ENCODE measurements at regions not wholly inside any gene's neighbourhood (a gene's known extent, or its start where the extent isn't known, plus 50 kb on each side); places are given as distances from the start of the nearest gene placed in this dataset.
"Not testable (repeated sequence)": the region's sequence is repeated elsewhere in the genome, so short reads cannot be mapped to it uniquely, and the experiment has no call there.

DNA sequence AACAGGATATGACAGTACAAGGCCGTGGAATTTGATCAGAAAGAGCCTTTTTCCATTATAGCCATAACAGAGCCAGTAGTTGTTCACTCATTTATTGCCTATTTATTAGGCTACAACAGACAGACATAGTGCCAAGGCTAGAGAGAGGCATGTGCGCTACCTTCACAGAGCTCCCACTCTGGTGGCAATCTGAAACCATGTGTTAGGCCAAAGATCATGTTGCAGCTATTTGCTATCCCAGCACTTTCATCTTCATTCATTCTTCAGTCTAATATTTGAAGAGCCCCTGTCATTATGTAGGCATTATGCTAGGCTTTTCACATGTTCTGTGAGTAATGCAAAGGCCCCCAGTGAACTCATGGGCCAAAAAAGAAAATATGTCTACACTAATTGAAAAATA lies 404.8 kb downstream of the IGSF11 start:
- in situ Hi-C loops (cut with MboI; ENCODE audit: low sequenced_read_pairs) = no loop called here

DNA sequence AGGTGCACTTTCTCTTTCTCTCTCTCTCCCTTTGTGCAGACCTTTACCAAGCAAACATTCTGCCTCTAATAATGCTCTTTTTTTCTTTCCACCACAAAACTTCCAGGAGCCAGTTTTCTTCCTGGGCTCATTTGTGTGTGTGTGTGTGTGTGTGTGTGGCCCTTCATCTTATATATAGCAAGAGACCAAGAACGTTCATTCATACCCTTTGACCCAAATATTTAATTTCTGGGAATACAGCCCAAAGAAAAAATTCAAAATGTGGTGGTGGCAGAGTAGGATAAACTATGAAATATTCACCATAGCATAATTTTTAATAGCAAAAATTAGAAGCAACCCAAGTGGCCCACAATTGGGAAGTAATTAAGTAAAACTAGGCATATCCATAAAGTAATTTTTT lies 398.9 kb downstream of the IGSF11 start:
- in situ Hi-C loops (cut with MboI; ENCODE audit: low sequenced_read_pairs) = no loop called here

DNA sequence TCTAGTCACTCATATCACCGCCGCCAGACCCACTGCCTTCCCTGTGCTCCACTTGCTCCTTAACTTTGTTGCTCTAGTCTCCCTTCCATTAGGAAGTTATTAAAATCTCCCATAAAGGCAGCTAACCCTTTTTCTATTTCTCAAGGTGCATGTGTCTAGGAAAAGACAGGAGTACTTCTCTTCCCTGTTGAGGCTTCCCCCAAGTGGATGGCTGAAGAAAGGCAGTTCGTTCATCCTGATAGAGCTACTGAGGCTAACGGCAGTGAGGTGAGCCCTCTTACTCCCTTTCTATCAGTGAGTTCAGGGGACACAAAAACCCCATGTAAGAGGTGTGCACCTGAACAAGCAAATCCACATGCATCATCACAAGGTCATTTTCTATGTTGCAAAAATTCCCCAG lies 397.8 kb downstream of the IGSF11 start:
- in situ Hi-C loops (cut with MboI; ENCODE audit: low sequenced_read_pairs) = no loop called here

DNA sequence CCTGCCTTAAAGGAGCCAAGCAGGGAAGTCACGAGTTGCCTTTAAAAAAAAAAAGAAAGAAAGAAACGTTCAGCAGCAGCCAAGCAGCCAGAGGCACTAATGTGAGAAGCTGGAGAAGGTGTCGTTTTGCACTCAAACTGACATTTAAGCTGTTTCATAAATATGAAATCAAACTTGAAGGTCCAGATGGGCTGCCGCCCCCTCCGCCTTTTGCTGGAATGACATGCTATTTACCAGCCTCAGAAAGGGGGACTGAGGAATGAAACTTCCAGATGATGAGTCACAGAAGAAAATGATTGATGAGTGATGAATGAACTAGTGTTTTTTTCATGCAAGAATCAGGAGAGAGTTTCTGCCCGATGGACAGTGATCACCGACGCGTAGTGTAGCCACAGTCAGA lies 396.8 kb downstream of the IGSF11 start:
- in situ Hi-C loops (cut with MboI; ENCODE audit: low sequenced_read_pairs) = no loop called here

DNA sequence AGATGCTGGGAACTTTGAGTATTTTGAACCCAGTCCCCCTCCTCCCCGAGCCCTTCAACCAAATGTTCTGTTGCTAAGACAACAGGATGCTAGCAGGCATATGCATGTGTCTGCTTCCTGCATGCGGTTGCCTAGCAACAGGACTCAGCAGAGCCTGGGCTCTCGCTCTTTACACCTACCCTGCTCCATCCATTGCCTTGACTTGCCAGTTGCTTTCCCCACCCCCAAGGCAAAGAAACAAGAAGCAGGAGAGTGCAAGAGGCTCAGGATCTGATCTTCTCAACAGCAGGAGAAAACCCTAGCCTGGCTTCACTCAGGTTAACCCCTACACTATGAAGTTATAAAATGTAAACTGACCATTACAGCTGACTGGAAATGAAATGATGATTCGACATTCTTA lies 393.0 kb downstream of the IGSF11 start:
- in situ Hi-C loops (cut with MboI; ENCODE audit: low sequenced_read_pairs) = no loop called here

DNA sequence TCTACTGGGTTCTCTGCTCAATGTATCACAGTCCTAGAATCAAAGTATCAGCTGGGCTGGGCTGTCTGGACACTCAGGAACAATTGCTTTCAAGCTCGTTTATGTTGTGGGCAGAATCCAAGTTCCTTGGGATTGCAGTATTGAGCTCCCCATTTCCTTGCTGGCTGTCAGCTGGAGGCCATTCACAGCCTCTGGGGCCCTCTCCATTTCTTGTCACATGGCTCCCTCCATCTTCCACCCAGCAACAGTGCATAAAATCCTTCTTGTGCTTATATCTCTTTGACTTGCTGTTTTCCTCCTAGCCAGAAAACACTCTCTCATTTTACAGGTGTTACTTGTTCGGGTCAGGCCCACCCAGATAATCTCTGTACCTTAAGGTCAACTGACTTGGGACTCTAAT lies 363.5 kb downstream of the IGSF11 start:
- in situ Hi-C loops (cut with MboI; ENCODE audit: low sequenced_read_pairs) = no loop called here

DNA sequence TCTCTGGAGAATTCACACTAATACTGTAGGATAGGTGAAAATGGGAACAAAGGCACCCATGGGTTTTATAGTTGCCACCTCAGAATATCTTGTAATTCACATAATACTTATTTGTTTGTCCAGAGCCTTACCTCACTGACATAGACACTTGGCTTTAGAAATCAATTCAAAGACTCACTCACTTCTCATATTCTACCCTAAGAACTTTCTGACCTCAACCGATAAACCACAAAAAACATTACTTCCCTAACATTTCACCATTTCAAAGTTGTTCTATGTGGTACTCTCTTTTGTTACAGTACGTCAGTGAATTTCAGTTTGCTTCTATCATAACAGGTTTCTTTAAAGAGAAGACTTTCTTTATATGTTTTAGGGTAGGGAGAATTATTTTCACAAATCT lies 359.3 kb downstream of the IGSF11 start:
- in situ Hi-C loops (cut with MboI; ENCODE audit: low sequenced_read_pairs) = no loop called here

DNA sequence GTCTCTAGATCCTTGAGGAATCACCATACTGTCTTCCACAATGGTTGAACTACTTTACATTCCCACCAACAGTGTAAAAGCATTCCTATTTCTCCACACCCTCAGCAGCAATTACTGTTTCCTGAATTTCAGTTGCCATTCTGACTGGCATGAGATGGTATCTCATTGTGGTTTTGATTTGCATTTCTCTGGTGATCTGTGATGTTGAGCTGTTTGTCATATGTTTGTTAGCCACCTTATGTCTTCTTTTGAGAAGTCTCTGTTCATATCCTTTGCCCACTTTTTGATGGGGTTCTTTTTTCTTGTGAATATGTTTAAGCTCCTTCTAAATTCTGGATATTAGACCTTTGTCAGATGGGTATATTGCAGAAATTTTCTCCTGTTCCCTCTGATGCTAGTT lies 356.0 kb downstream of the IGSF11 start:
- in situ Hi-C loops (cut with MboI; ENCODE audit: low sequenced_read_pairs) = not testable (repeated sequence)

DNA sequence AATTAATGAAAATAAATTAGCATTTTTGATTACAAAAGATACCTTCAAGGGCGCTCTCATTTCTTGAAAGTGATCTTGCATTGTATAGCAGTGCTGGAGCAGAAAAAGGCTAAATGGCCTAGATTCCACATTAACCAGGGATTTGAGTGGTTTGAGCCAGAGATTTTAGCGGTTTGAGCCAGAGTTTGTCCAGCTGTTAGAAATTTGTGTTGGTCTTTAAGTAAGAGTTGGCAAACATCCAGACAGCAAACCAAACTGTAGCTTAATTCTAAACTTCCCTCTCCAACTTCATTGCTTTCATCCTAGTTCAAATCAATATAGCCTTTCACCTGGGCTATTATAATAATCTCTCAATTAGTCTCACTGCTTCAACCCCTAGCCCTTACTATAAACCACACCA lies 351.7 kb downstream of the IGSF11 start:
- in situ Hi-C loops (cut with MboI; ENCODE audit: low sequenced_read_pairs) = no loop called here

DNA sequence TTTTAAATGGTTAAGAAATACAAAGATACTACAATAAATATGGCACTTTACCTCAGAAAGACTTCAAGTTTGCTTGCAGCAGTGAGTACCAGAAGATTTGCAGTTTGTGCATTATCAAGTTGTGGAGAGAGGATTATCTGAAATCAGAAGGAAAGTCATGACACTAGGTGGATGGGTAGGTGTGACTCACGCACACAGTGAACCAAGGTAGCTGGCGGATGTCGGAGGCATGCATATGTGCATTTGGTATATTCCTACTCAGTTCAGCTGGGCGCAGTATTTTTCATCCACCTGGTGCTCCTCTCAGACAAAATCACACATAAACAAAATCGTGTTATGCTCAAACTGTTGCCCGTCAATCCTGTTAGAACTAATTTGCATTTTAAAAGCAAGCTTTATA lies 351.0 kb downstream of the IGSF11 start:
- in situ Hi-C loops (cut with MboI; ENCODE audit: low sequenced_read_pairs) = no loop called here

DNA sequence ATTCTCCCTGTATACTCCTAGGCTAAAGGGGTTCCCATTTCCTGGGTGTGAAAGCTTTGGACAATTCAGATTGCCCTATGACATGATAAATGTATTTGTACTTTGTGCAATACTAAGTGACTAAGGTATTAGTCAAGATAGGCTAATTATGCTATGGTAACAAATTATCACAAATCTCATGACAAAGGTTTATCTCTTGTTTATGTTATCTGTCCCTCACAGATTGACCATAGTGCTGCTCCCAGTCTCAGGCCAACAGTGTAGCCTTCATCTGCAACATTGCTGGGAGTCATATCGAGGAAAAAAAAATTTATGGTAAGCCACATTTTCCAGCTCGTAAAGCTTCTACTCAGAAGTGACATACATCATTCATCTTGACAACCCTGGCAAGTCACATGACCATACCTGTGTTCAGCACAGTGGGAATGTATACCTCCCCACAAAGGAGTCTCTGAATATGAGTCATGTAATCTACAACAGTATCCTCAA lies 346.2 kb downstream of the IGSF11 start:
- in situ Hi-C loops (cut with MboI; ENCODE audit: low sequenced_read_pairs) = no loop called here

DNA sequence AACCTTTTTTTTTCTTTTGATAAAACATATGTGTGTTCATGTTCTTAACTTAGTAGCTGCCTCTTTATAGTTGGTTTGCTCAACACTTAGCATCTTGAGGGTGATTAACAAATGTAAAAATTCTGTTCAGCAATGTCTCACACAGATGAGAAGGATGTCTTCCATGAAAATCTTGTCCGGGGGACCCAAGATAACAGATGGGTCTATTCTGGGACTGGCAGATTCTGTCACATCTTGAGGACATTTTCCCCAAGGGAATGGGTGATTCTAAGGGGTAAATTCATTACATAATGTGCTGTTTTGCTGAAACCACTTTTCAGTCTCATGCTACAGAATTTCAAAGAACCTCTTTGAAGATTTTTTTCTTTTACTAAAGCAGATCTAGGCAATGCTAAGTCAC lies 342.2 kb downstream of the IGSF11 start:
- in situ Hi-C loops (cut with MboI; ENCODE audit: low sequenced_read_pairs) = no loop called here

DNA sequence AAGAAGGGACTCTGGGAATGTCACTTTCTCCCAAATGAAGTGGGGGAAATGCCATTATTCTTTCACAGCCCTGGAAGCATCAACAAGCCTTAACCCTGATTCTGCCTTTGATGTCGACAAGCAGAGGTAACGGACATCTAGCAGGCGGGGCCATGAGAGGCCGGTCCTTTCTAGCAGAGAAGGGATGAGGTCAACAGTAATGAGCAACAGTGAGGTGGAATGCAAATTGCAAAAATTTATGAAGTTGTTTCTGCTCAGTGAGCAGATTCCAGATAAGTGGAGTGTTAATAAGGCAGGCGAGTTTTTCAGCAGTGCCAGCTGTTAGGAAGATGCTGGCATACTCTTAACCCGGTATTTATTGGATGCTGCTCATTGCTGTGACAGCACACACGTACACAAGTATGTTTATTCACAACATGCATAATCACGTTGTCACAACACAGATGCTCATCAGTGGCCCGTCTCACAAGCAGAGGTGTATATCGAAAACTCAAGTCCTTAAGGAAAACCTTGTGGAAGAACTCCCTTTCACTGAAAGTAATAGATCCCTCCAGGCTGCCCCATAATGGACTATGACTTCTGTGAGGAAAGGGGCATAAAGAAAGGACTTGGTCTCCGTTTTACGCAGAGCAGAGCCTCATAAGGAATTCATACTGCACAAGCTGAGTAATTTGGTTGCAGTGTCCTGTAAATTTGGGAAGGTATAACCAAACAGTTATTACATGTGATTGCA lies 329.0 kb downstream of the IGSF11 start:
- in situ Hi-C loops (cut with MboI; ENCODE audit: low sequenced_read_pairs) = loop anchor here (25.0 kb wide), 1 partner anchor 107 kb away; no protein-coding TSS in a partner anchor

DNA sequence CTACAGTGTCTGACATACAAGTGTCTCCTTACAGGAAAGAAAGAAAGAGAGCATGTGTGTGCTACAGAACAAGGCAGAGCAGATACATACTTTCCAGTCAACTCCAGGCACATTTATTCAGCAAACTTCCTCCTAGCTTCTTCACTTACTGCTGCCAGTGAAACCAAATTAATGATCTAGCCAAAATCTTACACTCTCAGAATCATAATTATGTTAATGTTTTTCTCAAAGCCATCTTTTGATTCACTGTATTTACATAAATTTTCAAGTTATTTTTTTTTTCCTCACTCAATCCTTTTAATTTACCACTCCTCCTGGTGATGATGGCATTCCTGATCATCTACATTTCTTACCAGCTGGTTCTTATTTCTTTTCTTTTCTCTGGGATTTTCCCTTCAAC lies 326.7 kb downstream of the IGSF11 start:
- in situ Hi-C loops (cut with MboI; ENCODE audit: low sequenced_read_pairs) = loop anchor here (25.0 kb wide), 1 partner anchor 104 kb away; no protein-coding TSS in a partner anchor

DNA sequence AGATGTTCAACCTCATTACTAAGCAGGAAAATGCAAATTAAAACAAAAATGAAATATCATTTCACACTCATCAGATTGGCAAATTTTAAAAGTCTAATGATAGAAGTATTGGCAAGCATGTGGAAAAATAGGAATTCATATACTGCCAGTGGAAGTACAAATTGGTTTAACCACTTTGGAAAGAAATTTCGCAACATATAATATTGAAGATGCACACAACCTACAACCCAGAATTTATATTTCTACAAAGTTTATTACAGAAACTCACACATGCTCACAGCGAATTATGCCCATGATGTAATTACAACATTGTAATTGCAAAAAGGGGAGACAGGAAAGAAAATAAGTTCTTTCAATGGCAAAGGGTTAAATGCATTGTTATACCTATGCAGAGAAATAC lies 324.1 kb downstream of the IGSF11 start:
- in situ Hi-C loops (cut with MboI; ENCODE audit: low sequenced_read_pairs) = loop anchor here (25.0 kb wide), 1 partner anchor 102 kb away; no protein-coding TSS in a partner anchor

DNA sequence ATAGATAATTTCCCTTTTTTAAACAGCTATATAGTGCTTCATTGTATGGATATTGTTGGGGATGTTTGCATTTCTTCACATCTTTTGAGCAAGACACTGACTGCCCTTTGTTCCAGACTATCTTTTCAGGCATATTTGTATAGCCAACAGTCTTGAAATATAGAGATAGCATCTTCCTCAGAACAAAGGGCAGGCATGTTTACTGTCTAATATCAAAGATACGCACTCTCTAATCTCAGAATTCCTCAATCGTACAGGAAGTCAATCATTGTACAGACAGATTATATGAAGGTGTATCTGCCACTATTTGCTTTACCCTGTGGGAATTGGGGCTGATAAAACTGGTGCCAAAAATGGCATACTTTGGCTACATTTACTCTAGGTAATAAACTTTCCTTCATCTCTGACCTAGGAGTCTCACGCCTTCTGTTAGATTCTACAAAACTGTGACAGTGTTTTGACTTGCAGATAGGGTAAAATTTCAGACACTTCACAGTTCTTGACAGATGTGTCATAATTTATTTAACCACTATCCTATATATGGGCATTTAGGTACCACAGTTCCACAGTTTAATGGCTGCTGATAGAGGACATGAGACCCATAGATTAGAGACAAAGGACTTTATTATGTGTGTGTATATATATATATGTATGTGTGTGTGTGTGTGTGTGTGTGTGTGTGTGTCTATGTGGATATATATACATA lies 321.0 kb downstream of the IGSF11 start:
- in situ Hi-C loops (cut with MboI; ENCODE audit: low sequenced_read_pairs) = loop anchor here (25.0 kb wide), 1 partner anchor 99 kb away; no protein-coding TSS in a partner anchor

DNA sequence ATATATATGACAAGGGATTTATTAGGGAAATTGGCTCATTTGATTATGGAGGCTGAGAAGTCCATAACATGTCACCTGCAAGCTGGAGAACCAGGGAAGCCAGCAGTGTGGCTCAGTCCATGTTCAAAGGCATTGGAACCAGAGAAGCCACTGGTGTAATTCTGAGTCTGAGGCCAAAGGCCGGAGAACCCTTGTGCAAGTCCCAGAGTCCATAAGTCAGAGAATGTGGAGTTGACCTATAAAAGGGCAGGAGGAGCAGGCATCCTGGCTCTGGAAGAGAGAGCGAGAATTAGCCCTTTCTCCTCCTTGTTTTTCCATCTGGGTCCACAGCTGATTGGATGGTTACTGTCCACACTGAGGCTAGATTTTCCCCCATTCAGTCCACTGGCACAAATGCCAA lies 319.8 kb downstream of the IGSF11 start:
- in situ Hi-C loops (cut with MboI; ENCODE audit: low sequenced_read_pairs) = loop anchor here (25.0 kb wide), 1 partner anchor 98 kb away; no protein-coding TSS in a partner anchor

DNA sequence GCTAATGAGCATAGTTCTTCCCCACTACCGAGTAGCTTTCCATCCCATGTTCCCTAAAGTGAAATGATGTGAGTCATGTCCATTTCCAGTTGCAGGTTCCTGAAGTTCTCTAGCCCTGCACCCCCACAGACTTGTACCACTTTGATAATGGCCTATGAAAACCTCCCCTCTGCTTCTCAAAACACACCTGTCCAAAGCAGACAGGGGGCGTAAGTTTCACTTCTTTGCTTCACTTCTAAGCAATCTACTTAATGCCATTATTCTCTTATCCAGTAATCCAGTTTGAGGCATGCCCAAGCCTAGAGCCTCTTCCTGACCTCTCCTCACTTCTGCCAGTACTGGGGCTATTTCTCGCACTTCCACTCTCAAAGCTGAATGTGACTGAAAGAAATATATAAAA lies 305.1 kb downstream of the IGSF11 start:
- in situ Hi-C loops (cut with MboI; ENCODE audit: low sequenced_read_pairs) = no loop called here

DNA sequence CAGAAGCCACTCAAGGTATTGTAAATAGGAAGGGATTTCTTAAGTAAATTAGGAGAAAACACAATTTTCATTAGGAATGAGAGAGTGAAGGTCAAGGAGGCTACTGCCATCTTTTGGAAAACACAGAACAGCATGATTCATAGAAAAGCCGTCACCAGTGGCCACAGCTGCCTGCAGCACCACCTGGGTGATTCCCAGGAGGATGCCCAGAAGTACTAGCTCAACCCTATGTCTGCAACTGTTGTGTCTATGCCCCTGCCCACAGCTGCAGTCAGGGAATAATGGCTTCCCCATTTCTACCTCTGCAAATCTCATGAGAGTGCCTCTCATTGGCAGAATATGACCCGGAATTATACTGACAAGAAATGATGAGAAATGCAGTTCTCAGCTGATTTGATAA lies 300.0 kb downstream of the IGSF11 start:
- in situ Hi-C loops (cut with MboI; ENCODE audit: low sequenced_read_pairs) = no loop called here

DNA sequence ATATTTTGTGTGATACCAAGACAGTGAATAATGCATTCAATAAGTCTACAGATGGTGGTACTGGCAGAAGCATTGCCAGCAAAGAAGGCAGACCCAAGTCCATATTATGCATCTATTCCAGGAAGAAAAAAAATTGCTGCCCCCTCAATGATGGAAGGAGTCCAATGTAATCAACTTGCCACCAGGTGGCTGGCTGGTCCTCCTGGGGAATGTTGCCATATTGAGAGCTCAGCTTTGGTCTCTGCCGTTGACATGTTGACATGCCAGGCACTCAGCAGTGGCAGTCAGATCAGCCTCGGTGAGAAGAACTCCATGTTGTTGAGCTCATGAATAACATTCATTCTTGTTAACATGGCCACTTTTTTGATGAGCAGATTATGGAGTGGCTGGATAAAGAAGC lies 298.5 kb downstream of the IGSF11 start:
- in situ Hi-C loops (cut with MboI; ENCODE audit: low sequenced_read_pairs) = no loop called here

DNA sequence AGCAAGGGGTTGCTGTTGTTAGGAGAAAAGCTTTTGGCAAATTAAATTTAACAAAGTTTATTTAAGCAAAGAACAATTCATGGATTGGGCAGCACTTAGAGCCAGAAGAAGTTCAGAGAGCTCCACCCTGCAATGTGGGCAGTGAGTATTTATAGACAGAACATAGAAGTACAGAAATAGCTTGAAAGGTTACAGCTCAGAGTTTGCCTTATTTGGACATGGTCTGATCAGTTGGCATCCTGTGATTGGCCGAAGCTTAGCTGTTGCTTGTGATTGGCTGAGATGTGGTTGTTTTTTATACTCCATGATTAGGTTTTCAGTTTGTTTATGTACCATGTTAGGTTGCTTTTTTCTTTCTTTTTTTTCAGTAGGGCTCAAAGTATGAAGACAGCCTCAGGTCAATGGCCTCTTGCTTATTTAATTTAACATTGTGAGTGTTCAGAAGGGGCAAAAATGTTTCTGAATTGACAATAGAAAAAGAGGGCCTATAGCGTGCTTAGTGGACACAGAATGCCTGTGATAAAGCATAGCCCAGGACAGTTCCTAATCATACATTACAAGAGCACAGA lies 293.8 kb downstream of the IGSF11 start:
- in situ Hi-C loops (cut with MboI; ENCODE audit: low sequenced_read_pairs) = no loop called here

DNA sequence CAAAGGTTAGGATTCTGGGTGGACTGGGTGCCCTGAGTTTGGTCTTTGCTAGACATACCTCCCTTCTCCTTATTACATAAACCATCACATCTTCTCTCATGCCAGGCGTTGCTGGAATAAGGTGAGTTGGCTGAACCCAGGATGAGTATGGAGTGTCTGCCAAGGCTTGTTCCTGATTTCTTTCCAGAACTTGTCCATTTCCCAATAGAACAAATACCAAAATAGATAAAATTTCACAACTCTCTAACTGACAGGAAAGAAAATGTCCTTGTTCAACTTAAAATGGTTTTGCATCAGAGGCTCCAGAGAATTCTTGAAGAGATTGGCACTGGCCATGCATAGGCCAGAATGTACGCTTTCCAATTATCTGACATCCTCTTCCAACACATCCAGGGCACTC lies 291.9 kb downstream of the IGSF11 start:
- in situ Hi-C loops (cut with MboI; ENCODE audit: low sequenced_read_pairs) = no loop called here

Measured in HL-60/S4 treated with phorbol 12-myristate 13-acetate at 8.2 ng/mL for 4 days and 3 days (cell line).